Neural cell (in vitro differentiated cells): ENCODE measurements at regions not wholly inside any gene's neighbourhood (a gene's known extent, or its start where the extent isn't known, plus 50 kb on each side); places are given as distances from the start of the nearest gene placed in this dataset.

Experiments used
- H2AFZ ChIP-seq: fragments of 200-600, 300-800 bp; sonication (generic), shearing (Covaris generic); 2 replicates; pipeline ENCODE4 v1.6.0; 2014; ENCODE audit warnings: low read depth, mild to moderate bottlenecking, antibody characterized with exemption, low read length, moderate library complexity
- H3F3A ChIP-seq: fragments of 200-600 bp; shearing (Covaris generic); 2 replicates; pipeline ENCODE4 v1.6.1; 2016; ENCODE audit warnings: mild to moderate bottlenecking, moderate library complexity, mixed read lengths, antibody characterized with exemption, low read length; ENCODE audit not compliant: insufficient read depth, poor library complexity, severe bottlenecking
- H3K27ac ChIP-seq: fragments of 200-600, 300-800 bp; sonication (generic), shearing (Covaris generic); 2 replicates; pipeline ENCODE4 v1.5.1; 2014; ENCODE audit warnings: mild to moderate bottlenecking, low read length, moderate library complexity
- H3K27me3 ChIP-seq: fragments of 300-800, 200-600 bp; sonication (generic), shearing (Covaris generic); 2 replicates; pipeline ENCODE4 v1.6.0; 2014; ENCODE audit warnings: mild to moderate bottlenecking, low read depth, low read length, moderate library complexity; ENCODE audit not compliant: insufficient read depth
- H3K36me3 ChIP-seq: fragments of 300-800, 200-600 bp; sonication (generic), shearing (Covaris generic); 2 replicates; pipeline ENCODE4 v1.5.1; 2014; ENCODE audit warnings: mild to moderate bottlenecking, antibody characterized with exemption, low read length, moderate library complexity; ENCODE audit not compliant: insufficient read depth
- H3K4me2 ChIP-seq: fragments of 300-800, 200-600 bp; sonication (generic), shearing (Covaris generic); 2 replicates; pipeline ENCODE4 v1.6.0; 2014; ENCODE audit warnings: mild to moderate bottlenecking, low read length
- H3K4me3 ChIP-seq: fragments of 300-800, 200-600 bp; sonication (generic), shearing (Covaris generic); 2 replicates; pipeline ENCODE4 v1.5.1; 2014; ENCODE audit warnings: mild to moderate bottlenecking, low read length, moderate library complexity
- H3K79me2 ChIP-seq: fragments of 200-600 bp; shearing (Covaris generic); replicated peaks from 2 replicates; pipeline ENCODE4 v1.6.0; 2014; ENCODE audit warnings: mild to moderate bottlenecking, low read length, moderate library complexity; ENCODE audit not compliant: insufficient read depth
- H3K9ac ChIP-seq: fragments of 300-800, 200-600 bp; sonication (generic), shearing (Covaris generic); 2 replicates; pipeline ENCODE4 v1.6.1; 2016; ENCODE audit warnings: mild to moderate bottlenecking, low read length, mixed read lengths
- H3K9me2 ChIP-seq: fragments of 200-600 bp; shearing (Covaris generic); 2 replicates; pipeline ENCODE4 v1.6.1; 2016; ENCODE audit warnings: mild to moderate bottlenecking, low read length, mixed read lengths; ENCODE audit not compliant: insufficient read depth
- H3K9me3 ChIP-seq: fragments of 200-600, 300-800 bp; sonication (generic), shearing (Covaris generic); 2 replicates; pipeline ENCODE4 v1.6.1; 2016; ENCODE audit warnings: mild to moderate bottlenecking, mixed run types, low read length, moderate library complexity, mixed read lengths
- H4K20me1 ChIP-seq: fragments of 200-600 bp; shearing (Covaris generic); 2 replicates; pipeline ENCODE4 v1.6.1; 2016; ENCODE audit warnings: mild to moderate bottlenecking, mixed run types; ENCODE audit not compliant: insufficient read depth
- EP300 ChIP-seq: fragments of 450-650 bp; conservative IDR thresholded peaks from 2 replicates; pipeline ENCODE4 v1.6.1; 2014; ENCODE audit warnings: antibody characterized with exemption, mild to moderate bottlenecking, moderate library complexity; ENCODE audit not compliant: poor library complexity, severe bottlenecking
- EZH2 ChIP-seq: fragments of 200-600, 300-800 bp; shearing (Covaris generic), sonication (generic); IDR thresholded peaks from 2 replicates; pipeline ENCODE4 v1.6.1; 2014; ENCODE audit warnings: antibody characterized with exemption, low read length, borderline replicate concordance, mild to moderate bottlenecking; ENCODE audit not compliant: insufficient read depth, poor library complexity, severe bottlenecking
- MXI1 ChIP-seq: fragments of 450-650 bp; conservative IDR thresholded peaks from 2 replicates; pipeline ENCODE4 v1.6.1; 2014; ENCODE audit warnings: antibody characterized with exemption, mild to moderate bottlenecking; ENCODE audit not compliant: poor library complexity, severe bottlenecking
- POLR2AphosphoS5 ChIP-seq: IDR thresholded peaks from 2 replicates; pipeline ENCODE4 v1.6.1; 2012
- RAD21 ChIP-seq: fragments of 450-650 bp; conservative IDR thresholded peaks from 2 replicates; pipeline ENCODE4 v1.6.1; 2014; ENCODE audit warnings: antibody characterized with exemption, mild to moderate bottlenecking, moderate library complexity
- SMC3 ChIP-seq: fragments of 450-650 bp; conservative IDR thresholded peaks from 2 replicates; pipeline ENCODE4 v1.6.1; 2014; ENCODE audit warnings: antibody characterized with exemption, mild to moderate bottlenecking, moderate library complexity; ENCODE audit not compliant: poor library complexity
- TF ChIP-seq, protein P1 (sequence below): IDR thresholded peaks from 2 replicates; pipeline ENCODE4 v1.6.1; 2012; ENCODE audit warnings: borderline replicate concordance

DNA sequence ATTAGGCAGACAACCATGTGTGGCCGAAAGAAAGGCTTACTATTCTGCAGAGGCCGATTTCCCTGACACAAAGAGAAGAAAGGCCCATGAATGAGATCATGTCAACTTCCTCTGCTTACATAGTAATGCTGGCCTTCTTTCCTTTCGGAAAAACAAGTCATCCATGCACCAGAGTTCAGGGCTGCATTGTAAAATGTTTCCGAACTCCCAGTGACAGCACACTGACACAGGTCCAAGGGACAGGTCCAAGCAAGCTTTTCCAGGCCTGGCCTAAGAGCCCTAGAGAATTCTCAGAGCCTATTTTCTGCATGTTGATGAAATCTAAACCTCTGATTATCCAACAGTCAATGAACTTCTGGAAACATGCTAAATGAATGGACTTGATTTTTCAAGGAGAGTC lies 140.9 kb downstream of the ZNF608 start:
- no peak for TF ChIP-seq EP300
- no peak for TF ChIP-seq MXI1
- TF ChIP-seq, protein P1, sequence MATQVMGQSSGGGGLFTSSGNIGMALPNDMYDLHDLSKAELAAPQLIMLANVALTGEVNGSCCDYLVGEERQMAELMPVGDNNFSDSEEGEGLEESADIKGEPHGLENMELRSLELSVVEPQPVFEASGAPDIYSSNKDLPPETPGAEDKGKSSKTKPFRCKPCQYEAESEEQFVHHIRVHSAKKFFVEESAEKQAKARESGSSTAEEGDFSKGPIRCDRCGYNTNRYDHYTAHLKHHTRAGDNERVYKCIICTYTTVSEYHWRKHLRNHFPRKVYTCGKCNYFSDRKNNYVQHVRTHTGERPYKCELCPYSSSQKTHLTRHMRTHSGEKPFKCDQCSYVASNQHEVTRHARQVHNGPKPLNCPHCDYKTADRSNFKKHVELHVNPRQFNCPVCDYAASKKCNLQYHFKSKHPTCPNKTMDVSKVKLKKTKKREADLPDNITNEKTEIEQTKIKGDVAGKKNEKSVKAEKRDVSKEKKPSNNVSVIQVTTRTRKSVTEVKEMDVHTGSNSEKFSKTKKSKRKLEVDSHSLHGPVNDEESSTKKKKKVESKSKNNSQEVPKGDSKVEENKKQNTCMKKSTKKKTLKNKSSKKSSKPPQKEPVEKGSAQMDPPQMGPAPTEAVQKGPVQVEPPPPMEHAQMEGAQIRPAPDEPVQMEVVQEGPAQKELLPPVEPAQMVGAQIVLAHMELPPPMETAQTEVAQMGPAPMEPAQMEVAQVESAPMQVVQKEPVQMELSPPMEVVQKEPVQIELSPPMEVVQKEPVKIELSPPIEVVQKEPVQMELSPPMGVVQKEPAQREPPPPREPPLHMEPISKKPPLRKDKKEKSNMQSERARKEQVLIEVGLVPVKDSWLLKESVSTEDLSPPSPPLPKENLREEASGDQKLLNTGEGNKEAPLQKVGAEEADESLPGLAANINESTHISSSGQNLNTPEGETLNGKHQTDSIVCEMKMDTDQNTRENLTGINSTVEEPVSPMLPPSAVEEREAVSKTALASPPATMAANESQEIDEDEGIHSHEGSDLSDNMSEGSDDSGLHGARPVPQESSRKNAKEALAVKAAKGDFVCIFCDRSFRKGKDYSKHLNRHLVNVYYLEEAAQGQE = no peak
- no peak for TF ChIP-seq RAD21
- H3F3A ChIP-seq = no peaks in the 10 kb centered on the region
- H3K27me3 ChIP-seq = peaks cover 5% of the 10 kb centered on the region
- no peak overlapping the region for H3K9ac ChIP-seq
- H3K27ac ChIP-seq = no peak overlapping the region
- H3K79me2 ChIP-seq = no peaks in the 10 kb centered on the region
- H3K9me3 ChIP-seq = no peaks in the 10 kb centered on the region
- no peaks in the 10 kb centered on the region for H3K36me3 ChIP-seq
- H3K9me2 ChIP-seq = no peaks in the 10 kb centered on the region
- no peaks in the 10 kb centered on the region for H4K20me1 ChIP-seq
- H3K4me2 ChIP-seq = no peak overlapping the region
- H2AFZ ChIP-seq = no peak overlapping the region
- no peak overlapping the region for H3K4me3 ChIP-seq

DNA sequence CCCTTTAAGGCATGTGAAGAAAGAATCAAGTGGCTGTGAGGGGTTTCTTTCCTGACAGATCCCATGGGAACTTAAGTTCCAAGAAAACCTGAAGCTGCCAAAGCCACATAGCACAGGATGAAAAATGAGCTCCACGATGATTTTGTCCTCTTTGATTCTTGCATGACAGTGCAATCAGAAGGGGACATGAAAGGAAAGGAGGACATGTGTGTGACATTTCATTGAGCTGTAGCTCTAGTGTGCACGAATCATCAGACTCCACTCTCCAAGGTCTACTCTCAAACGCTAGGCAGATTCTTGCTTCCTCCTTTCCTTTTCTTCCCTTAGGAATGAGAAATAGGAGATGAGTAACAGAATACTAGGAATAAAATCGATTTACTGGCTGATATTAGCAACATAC lies 142.0 kb downstream of the ZNF608 start:
- Histone ChIP-seq H3K9me3 (no peaks in the 10 kb centered on the region), H3K4me2 (no peak overlapping the region), H3K9me2 (no peaks in the 10 kb centered on the region), H3K27ac (no peak overlapping the region), H3F3A (no peaks in the 10 kb centered on the region), H3K27me3 (peaks cover 5% of the 10 kb centered on the region), H2AFZ (no peak overlapping the region), H4K20me1 (no peaks in the 10 kb centered on the region), H3K4me3 (no peak overlapping the region), H3K36me3 (no peaks in the 10 kb centered on the region), H3K9ac (no peak overlapping the region), H3K79me2 (no peaks in the 10 kb centered on the region)
- TF ChIP-seq EP300 (no peak), SMC3 (no peak)
- TF ChIP-seq, protein P1 = no peak

DNA sequence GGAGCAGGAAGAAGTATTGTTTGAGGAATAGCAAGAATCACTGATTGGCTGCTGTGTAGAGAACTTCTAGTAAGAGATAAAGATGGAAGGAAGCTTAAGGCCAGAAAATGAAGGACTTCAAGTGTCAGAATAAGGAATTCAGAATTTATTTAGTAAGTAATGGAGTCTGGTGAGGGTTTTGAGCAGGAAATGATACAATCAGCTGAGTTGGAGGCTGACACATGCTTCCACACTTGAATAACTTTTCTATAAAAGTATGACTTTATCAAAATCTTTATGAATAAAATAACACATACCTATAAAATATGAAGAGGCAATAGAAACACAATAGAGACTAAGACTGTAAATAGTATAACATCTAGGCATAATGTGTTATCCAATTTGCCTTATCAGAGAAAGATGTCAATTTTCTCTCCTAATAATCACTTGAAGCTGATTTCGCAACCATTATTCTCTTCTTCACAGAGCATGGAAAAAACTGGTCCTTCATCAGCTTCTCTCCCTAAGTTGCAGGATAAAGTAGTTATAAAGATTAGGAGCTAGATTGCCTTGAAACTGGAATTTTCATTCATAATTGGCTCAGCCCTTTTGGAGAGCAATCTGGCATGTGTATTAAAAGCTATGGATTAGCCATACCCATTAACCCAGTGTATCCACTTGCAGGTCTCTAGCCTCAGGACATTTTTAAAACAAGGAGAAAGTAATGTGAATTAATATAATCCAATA lies 143.4 kb downstream of the ZNF608 start:
- H3K9me2 ChIP-seq = no peaks in the 10 kb centered on the region
- H2AFZ ChIP-seq = no peak overlapping the region
- peaks cover 5% of the 10 kb centered on the region for H3K27me3 ChIP-seq
- H3K9ac ChIP-seq = no peak overlapping the region
- no peaks in the 10 kb centered on the region for H3F3A ChIP-seq
- no peaks in the 10 kb centered on the region for H3K36me3 ChIP-seq
- no peaks in the 10 kb centered on the region for H4K20me1 ChIP-seq
- no peak overlapping the region for H3K27ac ChIP-seq
- no peaks in the 10 kb centered on the region for H3K79me2 ChIP-seq
- H3K4me2 ChIP-seq = no peak overlapping the region
- no peak for TF ChIP-seq POLR2AphosphoS5
- TF ChIP-seq EP300 = no peak
- no peak for TF ChIP-seq EZH2
- no peak overlapping the region for H3K4me3 ChIP-seq
- H3K9me3 ChIP-seq = no peaks in the 10 kb centered on the region
